GM21526 (cell line): ENCODE measurements at regions not wholly inside any gene's neighbourhood (a gene's known extent, or its start where the extent isn't known, plus 50 kb on each side); places are given as distances from the start of the nearest gene placed in this dataset.
"Not testable (repeated sequence)": the region's sequence is repeated elsewhere in the genome, so short reads cannot be mapped to it uniquely, and the experiment has no call there.

Source experiments
- ATAC-seq: cut with Tn5 transposase; IDR thresholded peaks from one replicate; pipeline ENCODE4 v1.9.1; 2021; ENCODE audit warnings: moderate library complexity; ENCODE audit not compliant: unreplicated experiment, low FRiP score

- ATAC-seq = no peak
Measured at GRCh38 chr9:30411571-30411970, 1972.9 kb upstream of the ACO1 start.

GRCh38 chr9:30459156-30459555, 1925.3 kb upstream of the ACO1 start:
- ATAC-seq = no peak

- ATAC-seq = no peak
Measured at GRCh38 chr9:30476826-30477225, 1907.6 kb upstream of the ACO1 start.

- no peak for ATAC-seq
Measured at GRCh38 chr9:30478684-30479083, 1905.8 kb upstream of the ACO1 start.

DNA sequence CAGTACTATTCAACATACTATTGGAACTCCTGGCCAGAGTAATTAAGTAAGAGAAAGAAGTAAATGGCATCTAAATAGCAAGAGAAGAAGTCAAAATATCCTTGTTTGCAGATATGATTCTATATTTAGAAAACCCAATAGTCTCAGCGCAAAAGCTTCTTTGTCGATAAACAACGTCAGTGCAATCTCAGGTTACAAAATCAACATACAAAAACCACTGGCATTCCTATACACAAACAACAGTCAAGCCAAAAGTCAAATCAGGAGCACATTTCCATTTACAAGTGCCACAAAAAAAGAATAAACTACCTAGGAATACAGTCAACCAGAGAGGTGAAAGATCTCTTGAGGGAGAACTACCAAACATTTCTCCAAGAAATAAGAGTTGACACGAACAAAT, 1901.9 kb upstream of the ACO1 start:
- ATAC-seq = no peak

DNA sequence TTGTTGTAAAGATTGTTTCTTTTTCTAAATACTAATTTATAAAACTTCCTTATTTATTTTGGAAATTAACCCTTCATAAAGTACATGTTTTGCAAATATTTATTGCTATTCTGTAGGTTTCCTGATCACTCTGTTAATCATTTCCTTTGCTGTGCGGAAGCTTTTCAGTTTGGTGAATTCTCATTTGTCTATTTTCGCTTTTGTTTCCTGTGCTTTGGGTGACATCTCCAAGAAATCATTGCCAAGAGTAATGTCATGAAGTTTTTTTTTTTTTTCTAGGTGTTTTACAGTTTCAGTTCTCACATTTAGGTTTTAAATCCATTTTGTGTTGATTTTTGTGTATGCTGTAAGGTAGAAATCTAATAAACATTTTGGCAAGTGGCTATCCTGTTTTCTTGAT, 1899.8 kb upstream of the ACO1 start:
- no peak for ATAC-seq

DNA sequence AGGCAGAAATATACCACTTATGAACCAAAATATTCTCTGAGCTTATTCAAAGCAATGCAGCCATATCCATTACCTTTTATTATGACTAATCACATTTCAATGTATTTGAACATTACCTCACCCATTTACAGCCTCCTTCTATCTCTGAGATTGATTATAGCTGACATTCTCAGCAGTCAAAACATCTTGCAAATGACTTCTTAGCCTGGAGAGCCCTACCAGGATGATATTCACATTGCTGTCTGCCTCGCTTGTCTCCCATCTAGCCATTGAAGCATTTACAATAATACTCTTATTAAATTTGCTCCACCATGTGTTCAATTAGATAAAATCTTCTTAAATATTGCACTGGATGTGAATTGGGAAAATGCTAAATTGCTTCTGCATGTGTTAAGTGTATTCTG, 1879.9 kb upstream of the ACO1 start:
- no peak for ATAC-seq

DNA sequence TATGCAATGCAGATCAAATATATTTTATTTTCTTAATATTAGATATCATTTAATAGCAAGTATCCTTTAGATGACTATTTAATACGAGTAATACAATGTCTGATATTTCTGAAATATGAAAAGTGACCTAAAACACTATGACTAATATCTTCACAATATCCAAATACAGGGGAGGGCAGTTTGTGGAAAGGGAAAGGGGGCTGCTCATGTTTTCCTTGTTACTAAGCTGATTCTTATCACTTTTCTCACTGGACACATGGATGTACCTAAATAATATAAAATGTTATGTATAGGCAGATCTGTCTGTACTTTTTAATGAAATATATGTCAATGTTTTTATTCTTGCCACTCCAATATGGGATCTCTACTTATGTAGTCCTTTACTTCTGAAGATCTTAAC, 1879.1 kb upstream of the ACO1 start:
- no peak for ATAC-seq

- ATAC-seq = no peak
Measured at GRCh38 chr9:30506749-30507148, 1877.7 kb upstream of the ACO1 start.

- ATAC-seq = no peak
Measured at GRCh38 chr9:30507166-30507565, 1877.3 kb upstream of the ACO1 start.

DNA sequence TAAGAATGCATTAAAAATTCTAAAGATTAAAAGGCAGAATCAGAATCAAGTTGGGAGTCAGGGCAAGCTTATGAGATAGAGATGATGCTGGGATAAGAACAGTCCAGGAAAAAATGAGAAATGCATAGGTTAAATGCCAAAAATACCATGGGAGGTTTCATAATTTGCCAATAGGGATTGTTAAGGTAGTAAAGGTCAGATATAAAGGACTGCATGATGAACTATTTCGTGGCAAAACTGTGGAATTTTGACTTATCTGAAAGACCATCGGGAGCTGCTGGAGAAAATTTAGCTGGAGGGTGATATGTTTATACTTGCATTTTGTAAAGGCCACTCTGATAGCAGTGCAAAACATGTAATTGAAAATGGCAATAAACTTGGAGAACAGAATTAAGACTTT, 1872.8 kb upstream of the ACO1 start:
- no peak for ATAC-seq

GRCh38 chr9:30519166-30519565, 1865.3 kb upstream of the ACO1 start:
- no peak for ATAC-seq

- ATAC-seq = no peak
Measured at GRCh38 chr9:30519756-30520155, 1864.7 kb upstream of the ACO1 start.

DNA sequence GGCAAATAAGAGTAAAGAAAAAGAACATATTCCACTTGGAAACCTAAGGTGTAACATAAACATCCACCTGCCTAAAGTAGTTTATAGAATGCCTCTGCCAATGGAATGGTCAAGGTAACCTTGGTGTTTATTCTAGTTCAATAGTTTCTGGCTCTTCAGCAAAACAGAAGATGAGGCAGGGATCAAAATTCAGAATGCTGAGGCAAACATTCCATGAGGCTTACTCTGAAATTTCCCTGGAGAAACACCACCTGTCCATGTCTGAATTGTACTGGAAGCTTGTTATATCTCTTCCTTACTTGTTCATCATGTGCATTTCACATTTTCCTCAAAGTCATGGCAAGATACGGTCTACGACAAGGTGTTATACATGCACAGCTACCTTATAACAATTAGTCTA, 1862.4 kb upstream of the ACO1 start:
- no peak for ATAC-seq

GRCh38 chr9:30522486-30522885, 1862.0 kb upstream of the ACO1 start:
- ATAC-seq = no peak

- no peak for ATAC-seq
Measured at GRCh38 chr9:30524311-30524710, 1860.1 kb upstream of the ACO1 start.

DNA sequence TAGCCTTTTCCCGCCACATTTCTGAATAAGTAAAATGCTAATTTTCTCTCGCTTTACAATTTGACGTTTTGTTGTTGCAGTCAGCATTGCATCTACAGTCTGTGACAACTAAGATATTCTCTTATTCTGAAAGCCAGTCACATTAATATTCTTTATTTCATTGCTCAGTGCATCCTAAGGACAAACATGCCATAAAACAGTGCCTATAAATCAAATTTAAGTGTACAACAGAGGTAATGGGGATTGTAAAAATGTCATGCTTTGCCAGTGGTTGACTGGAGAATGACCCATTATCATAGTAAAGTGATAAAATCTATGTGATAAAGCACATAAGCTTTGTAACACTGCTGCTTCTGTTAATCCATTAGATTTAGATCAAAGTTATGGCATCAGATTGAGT, 1850.0 kb upstream of the ACO1 start:
- ATAC-seq = no peak

- ATAC-seq = no peak
Measured at GRCh38 chr9:30534896-30535295, 1849.5 kb upstream of the ACO1 start.

DNA sequence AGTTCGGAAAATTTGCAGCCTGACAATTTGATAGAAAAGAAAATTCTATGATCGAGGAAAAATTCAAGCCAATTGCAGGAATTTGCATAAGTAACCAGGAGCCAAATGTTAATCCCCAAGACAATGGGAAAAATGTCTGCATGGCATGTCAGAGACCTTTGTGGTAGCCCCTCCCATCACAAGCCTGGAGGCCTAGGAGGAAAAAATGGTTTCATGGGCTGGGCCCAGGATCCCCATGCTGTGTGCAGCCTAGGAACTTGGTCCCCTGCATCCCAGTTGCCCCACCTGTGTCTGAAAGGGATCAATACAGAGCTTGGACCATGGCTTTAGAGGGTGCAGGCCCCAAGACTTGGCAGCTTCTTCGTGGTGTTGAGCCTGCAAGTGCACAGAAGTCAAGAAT, 1847.9 kb upstream of the ACO1 start:
- ATAC-seq = no peak

DNA sequence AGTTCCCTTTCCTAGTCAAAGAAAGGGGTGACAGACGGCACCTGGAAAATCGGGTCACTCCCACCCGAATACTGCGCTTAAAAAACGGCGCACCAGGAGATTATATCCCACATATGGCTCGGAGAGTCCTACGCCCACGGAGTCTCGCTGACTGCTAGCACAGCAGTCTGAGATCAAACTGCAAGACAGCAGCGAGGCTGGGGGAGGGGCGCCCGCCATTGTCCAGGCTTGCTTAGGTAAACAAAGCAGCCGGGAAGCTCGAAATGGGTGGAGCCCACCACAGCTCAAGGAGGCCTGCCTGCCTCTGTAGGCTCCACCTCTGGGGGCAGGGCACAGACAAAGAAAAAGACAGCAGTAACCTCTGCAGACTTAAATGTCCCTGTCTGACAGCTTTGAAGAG, 1844.7 kb upstream of the ACO1 start:
- ATAC-seq = not testable (repeated sequence)

DNA sequence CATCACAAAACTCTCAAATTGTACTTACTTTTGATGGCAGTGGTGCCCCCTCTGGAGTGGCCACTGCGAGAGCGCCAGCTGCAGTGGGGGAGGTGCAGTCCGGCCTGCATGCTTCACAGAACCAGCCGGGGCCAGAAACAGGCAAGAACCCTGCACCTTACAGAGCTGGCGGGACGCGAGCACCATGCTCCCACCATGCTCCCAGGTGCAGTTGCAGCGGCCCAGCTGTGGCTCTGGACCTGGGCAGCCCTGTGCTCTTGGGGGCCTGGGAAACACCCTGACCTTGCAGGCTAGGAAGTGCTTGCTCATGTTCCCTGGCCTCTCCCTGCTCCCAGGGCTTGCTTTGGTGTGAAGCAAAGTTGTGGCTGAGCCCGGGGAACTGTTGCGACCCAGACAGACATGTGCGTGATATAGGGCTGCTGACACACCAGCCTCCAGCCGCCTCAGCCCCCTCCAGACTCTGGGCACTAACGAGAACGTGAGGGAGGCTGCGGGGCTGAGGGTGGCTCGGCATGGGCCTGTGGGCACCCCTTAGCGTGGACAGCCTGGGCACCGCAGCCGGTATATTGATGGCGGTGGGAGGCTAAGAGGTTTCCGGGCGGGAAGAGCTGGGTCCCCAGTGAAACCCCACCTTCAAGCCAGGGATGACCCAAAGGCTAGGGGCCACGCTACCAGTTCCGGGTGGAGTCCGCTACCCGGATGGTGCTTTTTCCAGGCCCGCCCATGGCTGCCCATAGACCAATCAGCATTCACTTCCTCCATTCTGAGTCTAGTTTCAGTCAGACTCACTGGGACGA, 1809.9 kb upstream of the ACO1 start:
- no peak for ATAC-seq

DNA sequence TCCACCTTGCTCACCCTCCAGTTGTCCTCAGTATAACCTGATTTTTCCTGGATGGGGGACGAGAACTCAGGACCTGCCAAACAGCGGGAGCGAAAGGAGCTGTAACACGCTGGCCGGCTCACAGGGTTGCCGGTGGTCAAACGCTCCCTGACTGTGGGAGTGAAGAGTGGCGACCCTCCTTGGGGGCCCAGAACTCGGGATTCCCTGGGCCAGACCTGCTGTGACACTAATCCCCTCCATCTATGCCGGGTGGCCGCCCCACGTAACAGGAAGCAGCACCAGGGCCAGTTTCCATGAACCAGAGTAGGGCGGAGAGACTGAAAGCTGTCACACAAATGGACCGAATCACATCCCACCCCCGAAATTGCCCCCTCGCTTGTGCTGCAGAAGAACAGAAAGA, 1809.2 kb upstream of the ACO1 start:
- no peak for ATAC-seq

DNA sequence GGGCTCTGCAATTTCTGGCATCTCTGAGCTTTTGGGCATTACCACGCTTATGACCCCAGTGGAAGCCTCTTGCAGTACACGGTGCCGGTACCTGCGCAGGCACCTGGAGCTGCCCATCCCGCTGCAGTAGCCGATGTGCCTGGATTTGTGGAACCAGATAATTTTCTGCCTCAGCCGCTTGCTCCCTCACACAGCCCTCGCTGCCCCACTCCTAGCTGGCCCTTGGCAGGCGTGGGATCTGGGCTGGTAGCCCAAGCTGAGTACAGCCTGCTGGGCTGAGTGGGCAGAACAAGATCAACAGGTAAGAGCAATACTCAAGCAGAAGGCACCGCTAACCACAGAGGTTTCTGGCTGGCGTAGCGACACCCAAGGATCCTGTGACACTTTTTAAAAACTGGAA, 1808.8 kb upstream of the ACO1 start:
- ATAC-seq = no peak
